Activated T-cell treated with anti-CD3 and anti-CD28 coated beads, Interleukin-2, amount 50 U/mL, for 24 hours (primary cell): ENCODE measurements at regions not wholly inside any gene's neighbourhood (a gene's known extent, or its start where the extent isn't known, plus 50 kb on each side); places are given as distances from the start of the nearest gene placed in this dataset.
"Not testable (repeated sequence)": the region's sequence is repeated elsewhere in the genome, so short reads cannot be mapped to it uniquely, and the experiment has no call there.

Experiments
- DNase-seq: peaks from one replicate; pipeline ENCODE4 v3.0.0-alpha.2; 2020
- H3K27ac Mint-ChIP-seq: 2 replicates; pipeline ENCODE4 v1.8.0; 2020; ENCODE audit warnings: mild to moderate bottlenecking, mixed read lengths
- H3K27me3 Mint-ChIP-seq: 2 replicates; pipeline ENCODE4 v1.8.0; 2020; ENCODE audit warnings: mixed read lengths
- H3K36me3 Mint-ChIP-seq: 2 replicates; pipeline ENCODE4 v1.8.0; 2020; ENCODE audit warnings: low read depth, mixed read lengths
- H3K4me1 Mint-ChIP-seq: 2 replicates; pipeline ENCODE4 v1.8.0; 2020; ENCODE audit warnings: low read depth, mixed read lengths
- H3K4me3 Mint-ChIP-seq: 2 replicates; pipeline ENCODE4 v1.8.0; 2020; ENCODE audit warnings: mild to moderate bottlenecking, moderate library complexity, mixed read lengths
- H3K9me3 Mint-ChIP-seq: 2 replicates; pipeline ENCODE4 v1.8.0; 2020; ENCODE audit warnings: mixed read lengths

- no peaks in the 10 kb centered on the region for H3K9me3 Mint-ChIP-seq
Measured at GRCh38 chr4:57191523-57192034, 81.4 kb upstream of the IGFBP7 start.

GRCh38 chr4:57190601-57191481 lies 80.7 kb upstream of the IGFBP7 start:
- Mint-ChIP-seq H3K4me1 (no peaks in the 10 kb centered on the region), H3K27ac (no peak overlapping the region), H3K27me3 (peaks cover 28% of the 10 kb centered on the region), H3K4me3 (no peak overlapping the region), H3K9me3 (no peaks in the 10 kb centered on the region), H3K36me3 (no peaks in the 10 kb centered on the region)
- no peak for DNase-seq

More at GRCh38 chr4:57191523-57192034, 81.4 kb upstream of the IGFBP7 start:
- no peaks in the 10 kb centered on the region for H3K4me1 Mint-ChIP-seq
- H3K27ac Mint-ChIP-seq: no peak overlapping the region
- H3K36me3 Mint-ChIP-seq: no peaks in the 10 kb centered on the region
- peaks cover 32% of the 10 kb centered on the region for H3K27me3 Mint-ChIP-seq
- H3K4me3 Mint-ChIP-seq: no peak overlapping the region
- DNase-seq: no peak

GRCh38 chr4:57187246-57187645 lies 77.1 kb upstream of the IGFBP7 start:
- Mint-ChIP-seq H3K36me3 (no peaks in the 10 kb centered on the region), H3K27me3 (peaks cover 12% of the 10 kb centered on the region), H3K4me3 (no peak overlapping the region), H3K4me1 (no peaks in the 10 kb centered on the region), H3K9me3 (no peaks in the 10 kb centered on the region), H3K27ac (no peak overlapping the region)
- no peak for DNase-seq

DNA sequence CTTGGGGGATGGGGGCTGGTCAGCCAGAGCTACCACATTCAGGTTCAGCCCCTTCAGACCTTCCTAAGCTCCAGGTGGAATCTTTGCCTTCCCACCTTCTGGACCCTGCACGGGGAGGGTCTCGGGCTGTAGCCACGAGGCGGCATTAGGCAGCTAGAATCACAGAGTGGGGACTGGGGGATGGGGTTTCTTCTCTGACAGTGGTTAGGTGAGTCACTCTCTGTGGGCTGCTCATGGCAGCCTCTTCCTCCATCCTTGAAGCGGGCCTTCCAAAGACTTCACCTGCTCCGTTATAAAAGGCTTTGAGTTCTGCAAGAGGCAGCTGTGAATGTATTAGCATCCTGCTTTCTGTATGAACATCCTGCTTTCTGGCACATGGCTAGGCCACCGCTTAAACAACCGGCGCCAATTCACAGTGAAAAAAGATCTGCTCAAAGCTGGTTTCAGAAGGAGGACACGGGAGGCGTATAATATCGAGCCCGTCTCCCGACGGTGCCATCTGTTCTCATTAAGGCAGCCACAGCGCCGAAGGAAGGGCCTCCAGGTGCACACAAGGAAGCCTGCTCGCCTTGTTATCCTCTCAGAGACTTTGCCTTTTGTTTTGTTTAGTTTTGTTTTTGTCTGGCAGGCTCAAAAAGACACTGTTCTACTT lies 74.3 kb upstream of the IGFBP7 start:
- Mint-ChIP-seq H3K4me1 (no peaks in the 10 kb centered on the region), H3K9me3 (peaks cover 2% of the 10 kb centered on the region), H3K27me3 (peaks cover 7% of the 10 kb centered on the region), H3K36me3 (no peaks in the 10 kb centered on the region), H3K4me3 (no peak overlapping the region), H3K27ac (no peak overlapping the region)
- no peak for DNase-seq

DNA sequence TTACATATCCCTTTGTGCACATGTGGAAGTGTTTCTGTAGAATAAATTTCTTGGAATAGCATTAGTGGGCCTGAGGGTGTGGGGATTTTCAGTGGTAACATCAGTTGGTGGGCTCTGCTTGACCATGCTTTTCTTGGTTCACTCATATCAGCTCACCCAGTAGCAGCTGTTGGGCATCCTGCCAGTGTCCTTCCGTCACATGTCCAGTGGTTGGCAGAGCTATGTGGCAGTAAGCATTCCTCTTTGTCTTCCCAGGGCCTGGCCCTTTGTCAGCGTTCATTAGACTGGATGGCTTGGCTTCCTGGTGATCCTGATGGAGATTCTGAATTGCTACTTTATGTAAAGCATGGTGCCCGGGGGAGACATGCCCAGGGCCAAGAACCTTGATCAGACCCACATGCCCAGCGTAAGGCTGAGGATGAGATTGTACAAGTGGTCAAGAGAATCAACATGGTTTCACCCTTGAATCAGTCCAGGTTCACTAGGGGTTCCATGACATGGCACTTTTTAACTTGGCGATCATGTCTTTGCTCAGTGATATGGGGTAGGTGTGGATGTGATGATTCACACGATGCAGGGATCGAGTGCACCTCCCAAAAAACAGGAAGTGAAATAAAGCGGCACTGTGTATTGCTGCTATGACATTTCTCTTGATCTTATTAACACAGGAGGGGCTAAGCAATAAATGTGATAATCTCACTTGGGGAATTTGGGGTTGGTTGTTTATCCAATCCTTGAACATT lies 72.1 kb upstream of the IGFBP7 start:
- H3K27me3 Mint-ChIP-seq: peaks cover 7% of the 10 kb centered on the region
- H3K9me3 Mint-ChIP-seq: peaks cover 2% of the 10 kb centered on the region
- H3K4me3 Mint-ChIP-seq: no peak overlapping the region
- DNase-seq: no peak
- no peaks in the 10 kb centered on the region for H3K36me3 Mint-ChIP-seq
- H3K27ac Mint-ChIP-seq: no peak overlapping the region
- no peaks in the 10 kb centered on the region for H3K4me1 Mint-ChIP-seq

- H3K4me1 Mint-ChIP-seq, DNase-seq, H3K27ac Mint-ChIP-seq, H3K4me3 Mint-ChIP-seq, H3K36me3 Mint-ChIP-seq, H3K9me3 Mint-ChIP-seq, H3K27me3 Mint-ChIP-seq: not testable (repeated sequence)
Measured at GRCh38 chr4:57173136-57173535, 63.0 kb upstream of the IGFBP7 start.

GRCh38 chr4:57172065-57172464 lies 61.9 kb upstream of the IGFBP7 start:
- Mint-ChIP-seq H3K27ac (no peak overlapping the region), H3K36me3 (no peaks in the 10 kb centered on the region), H3K27me3 (peaks cover 8% of the 10 kb centered on the region), H3K4me1 (no peaks in the 10 kb centered on the region), H3K9me3 (no peaks in the 10 kb centered on the region), H3K4me3 (no peak overlapping the region)
- DNase-seq: no peak

- H3K4me3 Mint-ChIP-seq: no peak overlapping the region
- no peak overlapping the region for H3K27ac Mint-ChIP-seq
- no peaks in the 10 kb centered on the region for H3K36me3 Mint-ChIP-seq
- peaks cover 29% of the 10 kb centered on the region for H3K27me3 Mint-ChIP-seq
- no peaks in the 10 kb centered on the region for H3K9me3 Mint-ChIP-seq
- peaks cover 6% of the 10 kb centered on the region for H3K4me1 Mint-ChIP-seq
- DNase-seq: no peak
Measured at GRCh38 chr4:57168982-57169381, 58.8 kb upstream of the IGFBP7 start.

DNA sequence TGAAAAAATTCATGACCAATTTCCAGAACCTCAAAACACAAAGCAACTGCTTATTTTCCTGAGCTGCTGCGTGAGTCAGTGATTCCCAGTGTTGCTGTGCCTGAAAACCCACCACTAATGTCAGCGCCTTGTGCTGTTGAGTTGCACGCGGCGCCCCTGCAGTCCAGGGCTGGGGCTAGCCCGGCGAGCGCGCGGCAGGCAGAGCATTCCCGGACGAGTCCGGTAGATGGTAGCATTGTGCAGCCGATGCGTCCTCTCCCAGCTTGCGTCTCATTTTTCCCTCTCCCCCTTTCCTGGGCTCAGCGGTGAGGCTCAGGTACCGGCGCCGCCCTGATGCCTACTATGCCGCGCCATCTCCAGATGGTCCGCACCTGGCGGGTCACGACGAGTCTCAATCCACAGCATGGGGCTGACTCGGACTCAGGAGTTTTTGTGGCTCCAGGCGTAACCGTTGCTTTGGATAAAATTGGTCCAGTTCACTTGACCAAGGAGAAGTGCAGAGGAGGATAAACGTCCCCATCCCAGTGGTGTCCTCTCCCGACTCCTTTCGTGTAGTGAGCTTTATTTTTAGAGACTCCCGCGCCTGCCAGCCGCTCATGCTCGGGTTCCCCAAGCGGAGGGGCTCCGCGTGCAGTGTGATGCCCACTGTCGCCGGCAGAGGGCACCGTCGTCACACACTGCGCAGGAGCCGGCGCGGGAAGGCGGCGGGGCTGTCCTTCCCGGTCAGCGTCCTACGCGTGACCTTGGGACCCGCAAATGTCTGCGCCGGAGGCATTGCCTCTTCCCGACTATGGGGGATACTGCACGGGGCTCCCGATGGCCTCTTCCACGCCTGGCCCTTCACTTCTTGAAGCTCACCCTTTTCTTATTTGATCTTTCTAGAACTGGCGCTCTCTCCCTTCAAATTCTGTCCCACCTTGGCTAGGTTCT lies 53.6 kb upstream of the IGFBP7 start:
- peak overlapping the region; percentile 78 for H3K4me3 Mint-ChIP-seq
- no peaks in the 10 kb centered on the region for H3K36me3 Mint-ChIP-seq
- peaks cover 12% of the 10 kb centered on the region for H3K4me1 Mint-ChIP-seq
- no peaks in the 10 kb centered on the region for H3K9me3 Mint-ChIP-seq
- H3K27ac Mint-ChIP-seq: peak overlapping the region; percentile 65
- peaks cover 29% of the 10 kb centered on the region for H3K27me3 Mint-ChIP-seq
- DNase-seq: peak; percentile 86

DNA sequence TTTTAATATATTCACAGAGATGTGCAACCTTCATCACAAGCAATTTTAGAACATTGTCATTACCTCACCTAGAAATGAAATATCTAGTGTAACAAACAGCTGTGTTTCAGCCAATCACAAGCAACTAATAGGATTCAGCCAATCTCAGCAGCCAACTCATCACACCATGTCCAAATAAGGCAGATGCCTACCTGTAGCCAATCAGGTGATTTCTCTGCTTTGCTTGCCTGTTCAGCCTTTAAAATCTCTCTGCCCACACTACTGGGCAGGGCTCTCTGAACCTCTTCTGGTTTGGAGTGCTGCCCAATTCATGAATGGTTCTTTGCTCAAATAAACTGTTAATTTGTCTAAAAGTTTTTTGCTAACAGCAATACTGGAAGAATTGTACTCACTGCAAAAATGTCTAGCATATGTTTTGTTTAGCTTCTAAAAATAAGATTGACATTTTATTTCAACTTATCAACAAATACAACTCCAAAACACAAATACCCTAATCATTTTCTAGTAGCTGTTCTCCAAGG lies 52.4 kb upstream of the IGFBP7 start:
- Mint-ChIP-seq H3K27ac (no peak overlapping the region), H3K27me3 (peaks cover 26% of the 10 kb centered on the region), H3K36me3 (no peaks in the 10 kb centered on the region), H3K9me3 (no peaks in the 10 kb centered on the region), H3K4me1 (peaks cover 12% of the 10 kb centered on the region), H3K4me3 (no peak overlapping the region)
- no peak for DNase-seq
